HEK293 (cell line): ENCODE measurements at regions not wholly inside any gene's neighbourhood (a gene's known extent, or its start where the extent isn't known, plus 50 kb on each side); places are given as distances from the start of the nearest gene placed in this dataset.

Source experiments
- CTCF ChIA-PET: fragments of 350-600 bp; formaldehyde crosslinking; extraction: SDS; loops from one replicate; lab custom pipeline; 2021; ENCODE audit warnings: antibody characterized with exemption; lab: Yijun Ruan, JAX
- POLR2A ChIA-PET: fragments of 300-600 bp; formaldehyde crosslinking; extraction: SDS; loops from one replicate; lab custom pipeline; 2020; ENCODE audit warnings: antibody characterized with exemption, inconsistent platforms; lab: Yijun Ruan, JAX
- H3K27ac ChIP-seq: fragments of 200-500 bp; sonication (Bioruptor generic); 2 replicates; pipeline ENCODE4 v1.5.1; 2014; ENCODE audit warnings: low read depth, low read length, control low read depth, inconsistent platforms; ENCODE audit errors: extremely low read depth
- H3K36me3 ChIP-seq, 2 experiments: fragments of 200-500 bp in 1 of 2; sonication (Bioruptor generic) in 1 of 2; 1 replicate in 1 of 2; 2 replicates in 1 of 2; pipeline ENCODE4 v1.5.1; 2014 to 2017; ENCODE audit warnings: inconsistent platforms in 2 of 2, low read length in 2 of 2; ENCODE audit not compliant: control insufficient read depth in 2 of 2, insufficient read depth in 1 of 2
- H3K4me1 ChIP-seq: fragments of 200-500 bp; sonication (Bioruptor generic); 2 replicates; pipeline ENCODE4 v1.5.1; 2014; ENCODE audit warnings: mild to moderate bottlenecking, low read length, inconsistent platforms; ENCODE audit not compliant: control insufficient read depth, insufficient read depth
- H3K4me3 ChIP-seq: 2 replicates; pipeline ENCODE4 v1.5.1; 2011; ENCODE audit warnings: low read depth, mild to moderate bottlenecking, control low read depth, low read length, moderate library complexity
- H3K9me3 ChIP-seq: fragments of 200-500 bp; sonication (Bioruptor generic); 2 replicates; pipeline ENCODE4 v1.5.1; 2014; ENCODE audit warnings: low read depth, low read length, inconsistent platforms; ENCODE audit not compliant: control insufficient read depth, insufficient read depth
- BCL11B ChIP-seq: fragments of 450-650 bp; formaldehyde crosslinking; IDR thresholded peaks from 2 replicates; pipeline ENCODE4 v1.5.1; 2016; ENCODE audit warnings: low read depth, missing biosample characterization, missing genetic modification characterization
- CTCF ChIP-seq: fragments of 450-650 bp; formaldehyde crosslinking; IDR thresholded peaks from 2 replicates; pipeline ENCODE4 v1.5.1; 2016; ENCODE audit warnings: missing biosample characterization, missing genetic modification characterization
- GLI2 ChIP-seq: fragments of 450-650 bp; formaldehyde crosslinking; IDR thresholded peaks from 2 replicates; pipeline ENCODE4; 2017; ENCODE audit warnings: missing biosample characterization, missing genetic modification characterization, low read depth, borderline replicate concordance
- SP2 ChIP-seq: fragments of 450-650 bp; formaldehyde crosslinking; IDR thresholded peaks from 2 replicates; pipeline ENCODE4 v1.5.1; 2016; ENCODE audit warnings: missing biosample characterization, missing genetic modification characterization
- YY2 ChIP-seq: fragments of 450-650 bp; formaldehyde crosslinking; IDR thresholded peaks from 2 replicates; pipeline ENCODE4 v1.5.1; 2016; ENCODE audit warnings: missing biosample characterization, missing genetic modification characterization
- ZFP37 ChIP-seq: fragments of 450-650 bp; formaldehyde crosslinking; IDR thresholded peaks from 2 replicates; pipeline ENCODE4 v1.5.1; 2016; ENCODE audit warnings: missing biosample characterization, missing genetic modification characterization
- ZNF133 ChIP-seq: fragments of 450-650 bp; formaldehyde crosslinking; IDR thresholded peaks from 2 replicates; pipeline ENCODE4 v1.5.1; 2016; ENCODE audit warnings: missing biosample characterization, missing genetic modification characterization
- ZNF335 ChIP-seq: fragments of 450-650 bp; formaldehyde crosslinking; conservative IDR thresholded peaks from 2 replicates; pipeline ENCODE4 v1.5.1; 2016; ENCODE audit warnings: missing biosample characterization, missing genetic modification characterization
- ZNF549 ChIP-seq: fragments of 450-650 bp; IDR thresholded peaks from 2 replicates; pipeline ENCODE4 v1.5.1; 2018; ENCODE audit warnings: missing biosample characterization, missing genetic modification characterization, mild to moderate bottlenecking, inconsistent platforms, moderate library complexity
- ZNF701 ChIP-seq: fragments of 450-650 bp; formaldehyde crosslinking; IDR thresholded peaks from 2 replicates; pipeline ENCODE4 v1.5.1; 2016; ENCODE audit warnings: missing biosample characterization, missing genetic modification characterization
- ZNF747 ChIP-seq: fragments of 450-650 bp; formaldehyde crosslinking; IDR thresholded peaks from 2 replicates; pipeline ENCODE4 v1.5.1; 2016; ENCODE audit warnings: missing biosample characterization, missing genetic modification characterization
- ZNF776 ChIP-seq: fragments of 450-650 bp; formaldehyde crosslinking; IDR thresholded peaks from 2 replicates; pipeline ENCODE4 v1.5.0; 2017; ENCODE audit warnings: missing biosample characterization, missing genetic modification characterization, borderline replicate concordance
- TF ChIP-seq, protein P1 (sequence below): fragments of 450-650 bp; formaldehyde crosslinking; IDR thresholded peaks from 2 replicates; pipeline ENCODE4 v1.5.1; 2016; ENCODE audit warnings: missing biosample characterization, missing genetic modification characterization
- TF ChIP-seq, protein P2 (sequence below): fragments of 450-650 bp; formaldehyde crosslinking; IDR thresholded peaks from 2 replicates; pipeline ENCODE4 v1.5.1; 2016; ENCODE audit warnings: missing biosample characterization, missing genetic modification characterization, low read depth
- TF ChIP-seq, protein P3 (sequence below): fragments of 450-650 bp; formaldehyde crosslinking; IDR thresholded peaks from 2 replicates; pipeline ENCODE4 v1.5.1; 2016; ENCODE audit warnings: missing biosample characterization, missing genetic modification characterization
- TF ChIP-seq, protein P4 (sequence below): fragments of 450-650 bp; formaldehyde crosslinking; conservative IDR thresholded peaks from 2 replicates; pipeline ENCODE4 v1.5.1; 2016; ENCODE audit warnings: low read depth, missing biosample characterization, missing genetic modification characterization

DNA sequence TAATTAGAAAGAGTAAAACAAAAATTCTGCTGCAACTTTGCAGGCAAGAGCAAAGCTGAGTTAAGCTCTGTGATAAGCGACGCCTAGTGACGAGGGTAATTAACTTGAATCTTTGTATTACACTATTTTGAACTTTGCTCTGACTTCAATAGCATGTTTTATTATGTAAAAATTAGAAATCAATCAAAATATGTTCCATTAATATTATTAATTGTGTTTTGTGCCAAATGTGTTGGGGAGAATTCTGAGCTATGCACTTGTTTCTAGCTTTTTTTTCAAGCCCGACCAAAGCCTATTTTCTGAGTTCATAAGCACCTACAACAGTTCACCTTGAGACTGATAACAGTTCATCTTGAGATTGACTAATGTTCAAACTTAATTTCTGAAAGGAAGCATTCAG lies 90.1 kb upstream of the PDE3A start (continued):
- TF ChIP-seq, protein P1, sequence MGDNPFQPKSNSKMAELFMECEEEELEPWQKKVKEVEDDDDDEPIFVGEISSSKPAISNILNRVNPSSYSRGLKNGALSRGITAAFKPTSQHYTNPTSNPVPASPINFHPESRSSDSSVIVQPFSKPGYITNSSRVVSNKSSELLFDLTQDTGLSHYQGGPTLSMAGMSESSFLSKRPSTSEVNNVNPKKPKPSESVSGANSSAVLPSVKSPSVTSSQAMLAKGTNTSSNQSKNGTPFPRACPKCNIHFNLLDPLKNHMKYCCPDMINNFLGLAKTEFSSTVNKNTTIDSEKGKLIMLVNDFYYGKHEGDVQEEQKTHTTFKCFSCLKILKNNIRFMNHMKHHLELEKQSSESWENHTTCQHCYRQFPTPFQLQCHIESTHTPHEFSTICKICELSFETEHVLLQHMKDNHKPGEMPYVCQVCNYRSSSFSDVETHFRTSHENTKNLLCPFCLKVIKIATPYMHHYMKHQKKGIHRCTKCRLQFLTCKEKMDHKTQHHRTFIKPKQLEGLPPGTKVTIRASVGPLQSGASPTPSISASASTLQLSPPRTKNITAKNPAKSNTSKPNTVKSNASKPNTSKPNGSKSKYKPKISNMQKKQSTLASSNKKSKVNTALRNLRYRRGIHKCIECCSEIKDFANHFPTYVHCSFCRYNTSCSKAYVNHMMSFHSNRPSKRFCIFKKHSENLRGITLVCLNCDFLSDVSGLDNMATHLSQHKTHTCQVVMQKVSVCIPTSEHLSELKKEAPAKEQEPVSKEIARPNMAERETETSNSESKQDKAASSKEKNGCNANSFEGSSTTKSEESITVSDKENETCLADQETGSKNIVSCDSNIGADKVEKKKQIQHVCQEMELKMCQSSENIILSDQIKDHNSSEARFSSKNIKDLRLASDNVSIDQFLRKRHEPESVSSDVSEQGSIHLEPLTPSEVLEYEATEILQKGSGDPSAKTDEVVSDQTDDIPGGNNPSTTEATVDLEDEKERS (tag by site-specific recombination): no peak
- TF ChIP-seq ZFP37 (tag by site-specific recombination): no peak
- TF ChIP-seq CTCF: no peak
- TF ChIP-seq SP2: no peak
- TF ChIP-seq BCL11B (tag by site-specific recombination): no peak
- TF ChIP-seq GLI2 (tag by site-specific recombination): no peak

DNA sequence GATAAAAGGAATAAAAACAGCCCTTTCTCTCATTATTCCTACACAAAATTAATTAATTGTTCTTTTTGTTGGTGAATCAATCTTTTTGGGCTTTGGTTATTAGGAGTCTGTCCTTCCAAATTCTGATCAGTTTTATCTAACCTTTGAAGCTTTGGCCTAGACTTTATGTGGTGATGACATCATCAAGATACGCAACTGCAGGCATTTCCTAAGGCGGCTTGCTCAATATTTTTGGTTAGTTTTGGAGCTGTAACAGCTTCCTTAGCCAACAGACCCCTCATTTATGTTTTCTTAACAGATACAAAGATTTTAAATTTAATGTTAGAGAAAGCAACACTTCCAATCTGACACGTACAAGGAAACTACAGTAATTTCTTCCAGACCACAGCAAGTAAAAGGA lies 87.8 kb upstream of the PDE3A start:
- TF ChIP-seq ZNF747 (tag by site-specific recombination): no peak
- TF ChIP-seq, protein P2, sequence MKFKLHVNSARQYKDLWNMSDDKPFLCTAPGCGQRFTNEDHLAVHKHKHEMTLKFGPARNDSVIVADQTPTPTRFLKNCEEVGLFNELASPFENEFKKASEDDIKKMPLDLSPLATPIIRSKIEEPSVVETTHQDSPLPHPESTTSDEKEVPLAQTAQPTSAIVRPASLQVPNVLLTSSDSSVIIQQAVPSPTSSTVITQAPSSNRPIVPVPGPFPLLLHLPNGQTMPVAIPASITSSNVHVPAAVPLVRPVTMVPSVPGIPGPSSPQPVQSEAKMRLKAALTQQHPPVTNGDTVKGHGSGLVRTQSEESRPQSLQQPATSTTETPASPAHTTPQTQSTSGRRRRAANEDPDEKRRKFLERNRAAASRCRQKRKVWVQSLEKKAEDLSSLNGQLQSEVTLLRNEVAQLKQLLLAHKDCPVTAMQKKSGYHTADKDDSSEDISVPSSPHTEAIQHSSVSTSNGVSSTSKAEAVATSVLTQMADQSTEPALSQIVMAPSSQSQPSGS (tag by site-specific recombination): peak; percentile 45
- CTCF ChIA-PET: no interaction called here

GRCh38 chr12:20282401-20282800 lies 85.9 kb upstream of the PDE3A start:
- Histone ChIP-seq H3K4me3 (no peak overlapping the region), H3K27ac (no peak overlapping the region), H3K36me3 (no peaks in the 10 kb centered on the region), H3K4me1 (no peaks in the 10 kb centered on the region), H3K9me3 (no peaks in the 10 kb centered on the region)
- TF ChIP-seq ZNF335 (no peak), ZNF701 (tag by site-specific recombination) (no peak), CTCF (no peak), ZNF776 (tag by site-specific recombination) (no peak), ZNF133 (tag by site-specific recombination) (no peak), ZNF549 (tag by site-specific recombination) (no peak), YY2 (tag by site-specific recombination) (no peak)
- TF ChIP-seq, protein P3, sequence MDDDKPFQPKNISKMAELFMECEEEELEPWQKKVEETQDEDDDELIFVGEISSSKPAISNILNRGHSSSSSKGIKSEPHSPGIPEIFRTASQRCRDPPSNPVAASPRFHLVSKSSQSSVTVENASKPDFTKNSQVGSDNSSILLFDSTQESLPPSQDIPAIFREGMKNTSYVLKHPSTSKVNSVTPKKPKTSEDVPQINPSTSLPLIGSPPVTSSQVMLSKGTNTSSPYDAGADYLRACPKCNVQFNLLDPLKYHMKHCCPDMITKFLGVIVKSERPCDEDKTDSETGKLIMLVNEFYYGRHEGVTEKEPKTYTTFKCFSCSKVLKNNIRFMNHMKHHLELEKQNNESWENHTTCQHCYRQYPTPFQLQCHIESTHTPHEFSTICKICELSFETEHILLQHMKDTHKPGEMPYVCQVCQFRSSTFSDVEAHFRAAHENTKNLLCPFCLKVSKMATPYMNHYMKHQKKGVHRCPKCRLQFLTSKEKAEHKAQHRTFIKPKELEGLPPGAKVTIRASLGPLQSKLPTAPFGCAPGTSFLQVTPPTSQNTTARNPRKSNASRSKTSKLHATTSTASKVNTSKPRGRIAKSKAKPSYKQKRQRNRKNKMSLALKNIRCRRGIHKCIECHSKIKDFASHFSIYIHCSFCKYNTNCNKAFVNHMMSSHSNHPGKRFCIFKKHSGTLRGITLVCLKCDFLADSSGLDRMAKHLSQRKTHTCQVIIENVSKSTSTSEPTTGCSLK: no peak
- TF ChIP-seq, protein P4, sequence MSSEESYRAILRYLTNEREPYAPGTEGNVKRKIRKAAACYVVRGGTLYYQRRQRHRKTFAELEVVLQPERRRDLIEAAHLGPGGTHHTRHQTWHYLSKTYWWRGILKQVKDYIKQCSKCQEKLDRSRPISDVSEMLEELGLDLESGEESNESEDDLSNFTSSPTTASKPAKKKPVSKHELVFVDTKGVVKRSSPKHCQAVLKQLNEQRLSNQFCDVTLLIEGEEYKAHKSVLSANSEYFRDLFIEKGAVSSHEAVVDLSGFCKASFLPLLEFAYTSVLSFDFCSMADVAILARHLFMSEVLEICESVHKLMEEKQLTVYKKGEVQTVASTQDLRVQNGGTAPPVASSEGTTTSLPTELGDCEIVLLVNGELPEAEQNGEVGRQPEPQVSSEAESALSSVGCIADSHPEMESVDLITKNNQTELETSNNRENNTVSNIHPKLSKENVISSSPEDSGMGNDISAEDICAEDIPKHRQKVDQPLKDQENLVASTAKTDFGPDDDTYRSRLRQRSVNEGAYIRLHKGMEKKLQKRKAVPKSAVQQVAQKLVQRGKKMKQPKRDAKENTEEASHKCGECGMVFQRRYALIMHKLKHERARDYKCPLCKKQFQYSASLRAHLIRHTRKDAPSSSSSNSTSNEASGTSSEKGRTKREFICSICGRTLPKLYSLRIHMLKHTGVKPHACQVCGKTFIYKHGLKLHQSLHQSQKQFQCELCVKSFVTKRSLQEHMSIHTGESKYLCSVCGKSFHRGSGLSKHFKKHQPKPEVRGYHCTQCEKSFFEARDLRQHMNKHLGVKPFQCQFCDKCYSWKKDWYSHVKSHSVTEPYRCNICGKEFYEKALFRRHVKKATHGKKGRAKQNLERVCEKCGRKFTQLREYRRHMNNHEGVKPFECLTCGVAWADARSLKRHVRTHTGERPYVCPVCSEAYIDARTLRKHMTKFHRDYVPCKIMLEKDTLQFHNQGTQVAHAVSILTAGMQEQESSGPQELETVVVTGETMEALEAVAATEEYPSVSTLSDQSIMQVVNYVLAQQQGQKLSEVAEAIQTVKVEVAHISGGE (tag by site-specific recombination): no peak
- POLR2A ChIA-PET: no interaction called here
- CTCF ChIA-PET: no interaction called here

More for the DNA sequence above, 87.8 kb upstream of the PDE3A start:
- H3K36me3 ChIP-seq: no peaks in the 10 kb centered on the region
- H3K4me1 ChIP-seq: no peaks in the 10 kb centered on the region
- no peak overlapping the region for H3K27ac ChIP-seq
- no peaks in the 10 kb centered on the region for H3K9me3 ChIP-seq
- POLR2A ChIA-PET: no interaction called here
- no peak overlapping the region for H3K4me3 ChIP-seq
